Activated T-cell treated with anti-CD3 and anti-CD28 coated beads, Interleukin-2, amount 50 U/mL, for 48 hours (primary cell): ENCODE measurements at regions not wholly inside any gene's neighbourhood (a gene's known extent, or its start where the extent isn't known, plus 50 kb on each side); places are given as distances from the start of the nearest gene placed in this dataset.

Experiments
- DNase-seq, 2 experiments: peaks; one replicate each; pipeline ENCODE4 v3.0.0-alpha.2; 2020

GRCh38 chr17:11077673-11078072, 163.3 kb upstream of the SHISA6 start:
- DNase-seq: no peak

- no peak for DNase-seq
These were observed 166.6 kb upstream of the SHISA6 start for GRCh38 chr17:11074451-11074850.

GRCh38 chr17:11056926-11057325, 184.1 kb upstream of the SHISA6 start:
- DNase-seq: no peak

- no peak for DNase-seq
These were observed 187.2 kb upstream of the SHISA6 start for GRCh38 chr17:11053846-11054245.

- DNase-seq: no peak
These were observed 191.5 kb upstream of the SHISA6 start for GRCh38 chr17:11049539-11049938.

- no peak for DNase-seq
These were observed 193.8 kb upstream of the SHISA6 start for GRCh38 chr17:11047228-11047627.

- DNase-seq: no peak
These were observed 201.5 kb upstream of the PIRT start for GRCh38 chr17:11039342-11039741.

- no peak for DNase-seq
These were observed 197.8 kb upstream of the PIRT start for GRCh38 chr17:11035681-11036080.

GRCh38 chr17:11031787-11032186, 193.9 kb upstream of the PIRT start:
- DNase-seq: no peak

- DNase-seq: no peak
These were observed 191.9 kb upstream of the PIRT start for GRCh38 chr17:11029791-11030190.

- DNase-seq: no peak
These were observed 190.5 kb upstream of the PIRT start for GRCh38 chr17:11028349-11028748.

GRCh38 chr17:11026903-11027302, 189.0 kb upstream of the PIRT start:
- no peak for DNase-seq

GRCh38 chr17:11023639-11024479, 186.0 kb upstream of the PIRT start:
- DNase-seq: no peak

GRCh38 chr17:11006530-11006929, 168.6 kb upstream of the PIRT start:
- no peak for DNase-seq

GRCh38 chr17:11005940-11006339, 168.1 kb upstream of the PIRT start:
- no peak for DNase-seq

GRCh38 chr17:11002417-11002816, 164.5 kb upstream of the PIRT start:
- no peak for DNase-seq

GRCh38 chr17:11001651-11002050, 163.8 kb upstream of the PIRT start:
- no peak for DNase-seq

- DNase-seq: no peak
These were observed 161.6 kb upstream of the PIRT start for GRCh38 chr17:10999484-10999883.

GRCh38 chr17:10993126-10993525, 155.2 kb upstream of the PIRT start:
- no peak for DNase-seq

GRCh38 chr17:10992106-10992880, 154.4 kb upstream of the PIRT start:
- DNase-seq: no peak

- DNase-seq: no peak
These were observed 149.9 kb upstream of the PIRT start for GRCh38 chr17:10987786-10988185.

GRCh38 chr17:10984220-10984619, 146.3 kb upstream of the PIRT start:
- DNase-seq: no peak

- no peak for DNase-seq
These were observed 138.5 kb upstream of the PIRT start for GRCh38 chr17:10976401-10976800.

- no peak for DNase-seq
These were observed 130.1 kb upstream of the PIRT start for GRCh38 chr17:10968007-10968406.
